Frontal cortex (tissue), 3 donors: ENCODE measurements at regions not wholly inside any gene's neighbourhood (a gene's known extent, or its start where the extent isn't known, plus 50 kb on each side); places are given as distances from the start of the nearest gene placed in this dataset.

ENCODE experiments used
- DNase-seq, 2 donors: peaks; one replicate each; pipeline ENCODE4 v3.0.0; 2012; ENCODE audit warnings: low spot score in 2 of 2
- FAIRE-seq: peaks from 2 replicates; lab custom pipeline; 2012; peaks lifted over from hg19 to GRCh38; lab: Jason Lieb, UNC
- donor health status: control.
- donor health status: control.
- donor health status: control.

GRCh38 chr12:30047516-30048254 lies 263.9 kb upstream of the TMTC1 start:
- FAIRE-seq (no peak), DNase-seq (no peak)

DNA sequence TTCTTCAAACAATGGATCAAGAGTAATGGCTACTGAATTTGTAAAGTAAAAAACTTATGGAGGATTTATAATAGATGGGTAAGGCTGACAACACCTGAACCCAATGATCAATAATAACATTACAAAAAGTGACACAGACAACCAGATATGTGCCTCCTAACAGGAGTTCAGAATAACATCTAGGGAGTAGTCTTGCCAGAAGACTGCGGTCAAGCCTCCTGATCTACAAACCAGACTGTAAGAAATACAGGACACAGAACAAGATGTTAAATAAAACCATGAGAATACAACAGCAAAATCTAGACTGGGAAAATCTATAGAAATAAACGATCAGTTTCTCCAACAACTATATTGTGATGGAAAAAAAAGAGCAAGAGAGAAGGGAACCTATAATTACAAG lies 262.6 kb upstream of the TMTC1 start:
- no peak for FAIRE-seq
- no peak for DNase-seq

DNA sequence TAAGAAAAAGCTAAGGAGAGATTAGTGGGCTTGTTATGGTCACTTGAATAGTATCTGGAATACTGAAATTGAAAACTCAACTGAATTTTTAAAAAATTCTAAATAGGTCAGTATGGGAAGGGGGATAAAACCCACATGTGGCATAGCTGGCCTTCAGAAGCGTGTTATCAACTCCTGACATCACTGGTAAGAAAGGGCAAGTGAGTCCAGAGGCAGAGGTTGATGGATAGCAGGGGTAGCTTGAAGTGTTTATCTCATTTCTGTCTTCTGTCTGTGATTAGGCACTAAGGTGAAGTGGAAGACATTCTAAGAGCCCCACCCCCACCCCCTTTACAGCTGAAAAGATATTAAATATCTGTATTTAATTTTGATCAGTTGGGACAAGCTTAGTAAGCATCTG lies 261.4 kb upstream of the TMTC1 start:
- DNase-seq, result no peak

DNA sequence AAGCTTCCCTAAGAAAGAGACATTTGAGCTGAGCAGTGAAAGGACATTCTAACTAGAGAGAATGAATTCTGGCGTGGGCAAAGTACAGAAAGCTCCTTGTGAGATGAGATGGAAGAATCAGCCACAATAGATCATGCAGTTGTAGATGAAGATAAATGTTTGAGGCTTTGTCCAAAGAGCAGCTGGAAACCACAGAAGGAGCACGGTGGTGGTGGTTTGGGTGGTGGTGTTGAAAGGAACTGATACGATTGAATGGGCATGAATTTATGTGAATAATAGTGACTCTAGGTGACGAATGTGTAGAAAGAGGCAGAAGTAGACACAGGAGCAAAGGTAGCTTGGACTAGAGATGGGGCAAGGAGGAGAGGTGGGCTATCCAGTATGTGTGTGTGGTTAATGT lies 260.5 kb upstream of the TMTC1 start:
- FAIRE-seq, result no peak
- DNase-seq, result no peak

More for the DNA sequence above, 261.4 kb upstream of the TMTC1 start:
- FAIRE-seq, result no peak

GRCh38 chr12:30043151-30043847 lies 259.6 kb upstream of the TMTC1 start:
- no peak for DNase-seq
- FAIRE-seq, result no peak

DNA sequence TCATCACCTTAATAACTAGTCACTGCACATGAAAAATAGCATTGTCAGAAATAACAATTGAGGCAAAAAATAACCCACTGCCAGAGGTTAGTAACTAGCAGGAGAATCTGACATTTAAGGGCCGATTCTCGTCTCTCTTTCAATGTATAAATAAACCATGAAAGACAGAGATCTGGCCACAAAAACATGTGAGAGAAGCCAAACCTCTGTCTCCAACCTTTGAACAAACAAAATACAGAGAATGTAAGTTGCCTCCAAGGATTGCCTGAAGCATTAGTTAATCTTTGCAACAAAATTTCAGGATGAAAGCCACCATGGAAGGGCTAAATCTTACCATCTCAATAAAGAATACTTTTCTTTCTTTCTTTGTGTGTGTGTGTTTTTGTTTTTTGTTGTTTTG lies 257.4 kb upstream of the TMTC1 start:
- no peak for DNase-seq
- no peak for FAIRE-seq

GRCh38 chr12:30030693-30031374 lies 247.1 kb upstream of the TMTC1 start:
- DNase-seq, result no peak
- no peak for FAIRE-seq

GRCh38 chr12:30026621-30027234 lies 243.0 kb upstream of the TMTC1 start:
- DNase-seq, result no peak
- no peak for FAIRE-seq

DNA sequence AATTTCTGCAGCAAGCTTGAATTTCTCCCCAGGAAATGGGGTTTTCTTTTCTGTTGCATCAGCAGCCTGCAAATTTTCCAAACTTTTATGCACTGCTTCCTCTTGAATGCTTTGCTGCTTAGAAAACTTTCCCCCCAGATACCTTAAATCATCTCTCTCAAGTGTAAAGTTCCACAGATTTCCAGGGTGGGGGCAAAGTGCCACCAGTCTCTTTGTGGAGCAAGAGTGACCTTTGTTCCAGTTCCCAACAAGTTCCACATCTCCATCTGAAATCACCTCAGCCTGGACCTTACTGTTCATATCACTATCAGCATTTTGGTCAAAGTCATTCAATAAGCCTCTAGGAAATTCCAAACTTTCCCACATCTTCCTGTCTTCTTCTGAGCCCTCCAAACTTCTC lies 241.6 kb upstream of the TMTC1 start:
- FAIRE-seq, result no peak
- DNase-seq, result no peak

DNA sequence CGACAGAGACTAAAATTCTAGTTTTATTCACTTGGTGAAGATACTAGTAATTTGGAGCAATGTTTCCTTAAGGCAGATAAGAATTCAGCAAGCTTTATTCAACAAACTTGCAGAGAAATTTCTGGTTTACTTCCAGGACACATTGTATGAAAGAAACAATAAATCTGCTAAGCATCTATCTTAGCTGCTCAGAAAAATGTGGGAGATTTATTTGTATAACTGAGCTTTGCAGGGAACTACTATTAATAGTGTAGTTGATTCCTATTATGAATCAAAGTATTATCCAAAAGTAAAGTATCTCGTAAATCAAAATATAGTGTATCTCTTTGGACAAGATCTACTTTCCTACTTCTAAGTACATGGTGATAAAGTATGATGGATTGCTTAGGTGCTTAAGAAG lies 239.4 kb upstream of the TMTC1 start:
- no peak for FAIRE-seq
- no peak for DNase-seq

DNA sequence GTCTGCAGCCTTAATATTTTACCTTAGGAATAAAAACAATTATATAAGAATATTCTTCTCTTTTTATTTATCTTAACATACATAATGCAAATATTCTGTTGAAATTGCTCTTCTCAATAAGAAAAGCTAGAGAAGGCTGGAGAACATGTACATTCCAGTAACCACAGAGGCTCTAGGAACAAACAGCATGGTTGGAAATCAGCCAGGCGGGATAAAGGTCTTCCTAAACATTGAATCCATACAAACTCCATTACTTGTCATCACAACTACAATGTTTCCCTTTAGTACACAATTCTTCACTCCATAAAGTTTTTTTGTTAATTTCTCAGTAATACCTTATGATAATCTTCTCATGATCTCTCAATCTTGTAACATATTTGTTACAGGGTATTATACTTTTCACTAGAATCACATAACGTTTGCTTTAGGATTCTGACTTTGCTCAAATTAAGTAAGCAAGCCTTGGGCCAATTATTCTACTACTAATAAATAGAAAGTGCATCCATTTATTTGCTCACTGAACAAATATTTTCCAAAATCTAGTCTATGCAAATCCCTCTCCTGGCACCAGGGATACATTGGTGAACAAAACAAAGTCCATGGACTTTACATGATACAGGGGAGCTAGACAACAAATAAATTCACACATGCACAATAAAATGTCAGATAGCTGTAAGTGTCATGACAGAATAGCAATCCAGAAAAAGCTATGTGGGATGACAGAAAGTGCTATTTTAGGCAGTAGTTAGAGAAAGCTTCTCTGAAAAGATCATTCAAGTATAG lies 237.5 kb upstream of the TMTC1 start:
- no peak for FAIRE-seq
- no peak for DNase-seq

DNA sequence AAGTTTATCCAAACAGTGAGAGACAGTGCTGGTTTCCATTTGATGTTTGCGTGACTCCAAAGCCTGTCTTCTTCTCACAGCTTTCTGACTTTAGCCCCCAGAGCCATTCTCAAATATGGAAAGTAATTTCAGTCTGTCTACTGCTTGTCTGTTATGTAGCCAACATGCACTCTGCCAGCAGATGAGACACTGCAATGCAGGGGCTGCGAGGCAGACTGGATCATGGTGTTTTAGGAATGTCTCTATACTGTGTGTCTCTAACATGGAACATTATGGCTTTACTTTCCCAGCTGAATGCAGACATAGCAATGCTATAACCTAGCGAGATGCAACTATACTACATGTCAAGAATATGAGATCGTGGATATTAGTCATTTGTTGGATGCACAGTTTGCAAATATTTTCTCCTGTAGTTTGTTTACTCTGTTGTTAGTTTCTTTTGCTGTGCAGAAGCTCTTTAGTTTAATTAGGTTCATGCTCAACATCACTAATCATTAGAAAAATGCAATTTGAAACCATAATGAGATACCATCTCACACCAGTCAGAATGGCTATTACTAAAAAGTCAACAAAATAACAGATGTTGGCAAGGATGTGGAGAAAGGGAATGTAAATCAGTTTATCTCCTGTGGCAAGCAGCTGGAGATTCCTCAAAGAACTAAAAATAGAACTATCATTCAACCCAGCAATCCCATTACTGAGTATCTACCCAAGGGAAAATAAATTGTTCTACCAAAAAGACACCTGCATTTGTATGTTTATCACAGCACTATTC lies 235.8 kb upstream of the TMTC1 start:
- DNase-seq (no peak), FAIRE-seq (no peak)

- no peak for DNase-seq
- no peak for FAIRE-seq
Measured at GRCh38 chr12:30016540-30017055, 232.9 kb upstream of the TMTC1 start.

GRCh38 chr12:30015631-30016337 lies 232.0 kb upstream of the TMTC1 start:
- DNase-seq, result no peak
- no peak for FAIRE-seq

DNA sequence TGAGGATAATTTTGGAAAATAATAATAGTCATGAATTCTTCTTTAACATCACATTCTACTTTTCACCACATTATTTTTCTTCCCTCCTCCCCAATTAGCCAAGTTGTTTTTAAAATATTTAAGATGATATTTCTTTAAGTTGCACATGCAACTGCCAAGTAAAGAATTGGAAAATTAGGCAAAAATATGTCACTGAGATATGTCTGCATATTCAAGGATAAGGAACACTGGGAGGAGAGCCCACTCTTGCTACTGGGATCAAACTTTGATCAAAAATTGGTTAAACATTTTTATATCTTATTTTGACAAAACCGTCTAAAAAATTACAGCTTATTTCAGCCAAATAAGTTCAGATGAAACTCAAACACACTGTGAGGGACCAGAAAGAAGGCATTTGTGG lies 231.2 kb upstream of the TMTC1 start:
- no peak for DNase-seq
- no peak for FAIRE-seq

- DNase-seq (no peak), FAIRE-seq (no peak)
Measured at GRCh38 chr12:30012816-30013450, 229.2 kb upstream of the TMTC1 start.

- DNase-seq, result no peak
Measured at GRCh38 chr12:30010071-30011052, 226.6 kb upstream of the TMTC1 start.

More at GRCh38 chr12:30010071-30011052, 226.6 kb upstream of the TMTC1 start:
- no peak for FAIRE-seq
